HG03060 (cell line): ENCODE measurements at regions not wholly inside any gene's neighbourhood (a gene's known extent, or its start where the extent isn't known, plus 50 kb on each side); places are given as distances from the start of the nearest gene placed in this dataset.

ENCODE experiments used
- ATAC-seq: cut with Tn5 transposase; IDR thresholded peaks from one replicate; pipeline ENCODE4 v1.9.1; 2021; ENCODE audit warnings: low read depth, moderate number of reproducible peaks; ENCODE audit not compliant: unreplicated experiment

DNA sequence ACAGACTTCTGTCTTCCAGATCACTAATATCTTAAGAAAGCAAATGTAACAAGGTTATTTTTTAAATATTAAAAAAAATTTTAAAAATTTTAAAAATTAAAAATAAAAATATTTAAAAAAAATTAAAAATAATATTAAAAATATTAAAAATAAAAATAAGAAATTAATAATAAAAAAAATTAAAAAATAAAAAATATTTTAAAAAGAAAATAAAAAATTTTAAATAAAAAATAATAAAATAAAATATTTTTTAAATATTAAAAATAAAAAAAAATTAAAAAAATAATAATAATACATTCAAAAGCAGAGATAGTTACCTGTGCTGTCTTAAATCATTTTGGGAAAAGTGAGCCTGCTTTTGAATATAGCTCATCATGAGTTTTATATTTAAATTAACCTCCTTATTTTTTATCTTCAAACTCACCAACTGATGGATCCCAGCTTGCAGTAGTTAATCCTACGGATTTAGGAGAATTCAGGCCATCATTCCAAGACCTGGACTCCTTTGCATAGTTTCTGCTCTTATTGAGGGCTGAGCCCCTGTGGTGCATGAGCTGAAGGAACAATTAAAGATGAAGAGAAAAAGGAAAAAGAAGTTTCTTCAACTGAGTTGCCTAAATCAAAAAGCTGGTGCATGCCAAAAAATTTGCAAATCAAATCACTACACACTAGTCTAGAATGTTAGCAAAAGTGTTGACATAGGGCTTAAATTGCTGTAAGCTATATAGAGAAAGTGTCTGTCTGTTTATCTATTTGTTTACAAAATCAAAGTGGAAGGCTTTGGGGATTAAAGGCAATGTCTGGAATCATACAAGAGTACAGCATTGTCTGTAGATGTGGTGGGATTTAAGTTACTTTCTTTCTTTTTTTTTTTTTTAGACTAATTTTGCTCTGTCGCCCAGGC lies 50.5 kb upstream of the ZNF438 start:
- no peak for ATAC-seq

DNA sequence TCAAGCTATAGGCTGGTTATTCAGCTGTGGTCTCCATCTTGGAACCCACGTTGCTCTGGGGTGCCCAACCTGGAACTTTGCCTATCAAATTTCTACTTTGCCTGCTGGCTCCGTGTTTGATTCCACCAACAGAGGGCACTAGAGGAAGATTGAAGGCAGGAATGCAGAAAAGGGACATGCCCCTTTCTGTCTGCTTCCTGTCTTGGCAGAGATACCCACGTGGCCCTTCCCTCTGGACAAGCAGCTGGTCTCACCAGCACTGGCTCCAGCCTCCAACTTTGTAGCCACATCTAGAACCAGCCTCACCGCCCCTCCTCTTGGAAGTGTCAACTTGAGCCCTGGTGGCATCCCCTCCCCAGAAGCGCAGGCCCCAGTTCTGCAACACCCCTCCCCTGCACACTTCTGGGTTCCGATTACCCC lies 52.1 kb upstream of the ZNF438 start:
- ATAC-seq = no peak

DNA sequence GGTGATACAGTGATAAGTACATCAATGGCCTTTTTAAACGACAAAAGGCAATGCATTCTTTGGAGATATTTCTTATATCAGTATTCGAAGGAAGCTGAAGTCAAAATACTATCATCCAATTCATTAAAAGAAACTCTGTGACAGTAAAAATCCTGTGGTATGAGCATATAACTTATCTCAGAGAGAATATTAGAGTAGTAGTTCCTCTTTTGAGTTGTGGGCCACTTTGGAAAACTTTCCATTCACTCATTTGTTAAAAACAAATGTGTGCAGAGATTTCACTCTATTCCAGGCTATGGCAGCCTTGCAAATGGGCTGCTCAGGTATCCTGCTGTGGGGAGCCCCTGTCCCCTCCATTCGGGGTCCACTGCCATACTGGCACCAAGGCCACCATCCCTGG lies 55.3 kb upstream of the ZNF438 start:
- ATAC-seq = no peak

DNA sequence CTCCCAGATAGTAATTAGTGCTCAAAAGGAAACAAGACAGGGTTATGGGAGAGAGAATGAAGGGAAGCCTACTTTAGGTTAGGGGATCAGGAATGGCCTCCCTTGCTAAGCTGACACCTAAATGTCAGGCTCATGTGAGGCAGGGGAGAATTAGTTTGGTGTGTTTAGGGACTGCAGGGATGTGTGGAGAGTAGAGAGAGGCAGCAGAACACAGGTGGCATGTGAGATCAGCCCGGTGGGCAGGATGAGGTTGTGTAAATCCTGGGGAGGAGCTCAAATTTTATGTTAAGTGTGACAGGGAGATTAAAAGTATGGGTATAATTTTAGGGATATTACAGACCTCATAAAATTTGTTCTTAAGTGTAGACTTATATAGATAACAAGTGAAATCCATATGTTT lies 56.2 kb upstream of the ZNF438 start:
- no peak for ATAC-seq

DNA sequence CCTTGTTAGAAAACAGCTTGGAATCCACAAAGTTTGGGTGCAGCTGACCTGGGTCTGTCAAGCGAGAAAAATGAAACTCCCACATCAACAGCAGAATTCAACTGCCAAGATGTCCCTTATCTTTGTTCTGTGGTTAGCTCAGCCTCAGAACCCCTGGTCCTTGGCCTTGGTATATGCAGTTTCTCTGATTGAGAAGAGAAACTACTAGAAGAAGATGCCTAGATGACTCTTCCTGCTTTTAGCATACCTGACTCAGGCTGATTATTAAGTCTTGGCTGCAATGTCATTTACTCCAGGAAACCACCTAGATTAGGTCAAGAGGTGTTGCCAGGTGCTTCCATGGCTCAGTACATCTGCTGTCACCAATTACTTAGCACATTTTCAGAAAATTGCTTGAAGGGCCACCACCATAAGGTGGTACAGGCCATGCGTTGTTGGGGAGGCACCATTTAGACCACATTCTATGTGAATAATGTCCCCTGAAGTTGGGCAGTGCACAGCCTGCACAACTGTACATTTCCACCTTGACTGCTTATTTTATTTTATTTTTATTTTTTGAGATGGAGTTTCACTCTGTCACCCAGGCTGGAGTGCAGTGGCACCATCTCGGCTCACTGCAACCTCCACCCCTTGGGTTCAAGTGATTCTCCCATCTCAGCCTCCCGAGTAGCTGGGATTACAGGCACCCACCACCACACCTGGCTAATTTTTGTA lies 59.4 kb upstream of the ZNF438 start:
- ATAC-seq = no peak

DNA sequence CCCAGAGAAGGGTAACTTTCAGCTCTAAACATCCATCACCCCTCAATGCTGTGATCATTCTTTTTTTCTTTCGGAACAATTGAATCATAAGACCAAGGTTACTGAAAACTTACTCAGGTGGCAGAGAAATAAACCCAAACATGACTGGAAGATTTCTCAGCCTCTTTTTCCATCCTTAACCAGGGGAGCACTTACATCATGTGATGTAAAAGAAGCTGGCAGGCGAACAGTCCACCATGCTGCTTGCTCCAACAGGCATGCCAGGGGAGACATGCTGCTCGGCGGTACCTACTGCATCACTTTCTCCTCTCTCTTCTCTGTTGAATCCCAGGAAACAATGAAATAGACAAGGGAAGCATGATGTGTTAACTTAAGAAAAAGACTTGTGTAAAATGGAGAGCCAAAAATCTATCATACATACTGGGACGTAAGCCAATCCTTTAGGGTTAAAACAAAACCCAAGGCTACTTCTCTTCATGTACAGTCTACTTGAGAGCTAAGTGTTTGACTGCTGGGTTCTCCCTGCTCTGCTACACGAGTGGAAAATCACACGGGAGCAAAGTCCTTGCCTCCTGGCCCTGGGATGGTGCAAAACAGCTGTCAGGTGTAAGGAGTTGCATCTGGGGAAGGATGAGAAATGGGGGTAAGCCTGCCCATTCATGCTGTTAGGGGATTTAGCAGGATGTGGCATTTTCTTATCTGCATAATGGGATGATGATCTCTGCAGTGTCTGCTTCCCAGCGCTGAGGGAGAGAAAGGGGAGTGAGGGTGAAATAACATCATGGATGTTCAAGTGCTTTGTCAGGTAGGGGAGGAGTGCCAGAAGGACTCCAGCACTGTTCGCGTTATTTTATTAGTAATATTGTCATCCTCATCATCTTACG lies 64.3 kb upstream of the ZNF438 start:
- no peak for ATAC-seq

DNA sequence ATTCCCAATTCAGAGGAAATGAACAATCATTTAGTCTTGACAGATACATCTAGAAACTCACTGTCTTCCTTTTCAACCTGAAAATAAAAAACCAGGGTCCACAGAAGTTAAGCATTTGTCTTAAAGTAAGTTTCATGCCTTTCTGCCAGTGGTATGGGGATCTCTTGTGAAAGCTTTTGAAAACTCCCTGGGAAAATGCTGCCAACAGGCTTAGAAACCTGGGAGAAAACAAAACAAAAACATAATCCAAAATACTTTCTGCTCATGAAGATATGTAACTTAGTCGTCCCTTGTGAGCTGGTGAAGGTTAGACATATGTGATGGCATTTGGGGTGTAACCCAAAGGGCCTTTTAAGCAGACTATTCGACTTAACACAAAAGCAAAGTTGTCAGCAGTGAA lies 66.4 kb upstream of the ZNF438 start:
- no peak for ATAC-seq

DNA sequence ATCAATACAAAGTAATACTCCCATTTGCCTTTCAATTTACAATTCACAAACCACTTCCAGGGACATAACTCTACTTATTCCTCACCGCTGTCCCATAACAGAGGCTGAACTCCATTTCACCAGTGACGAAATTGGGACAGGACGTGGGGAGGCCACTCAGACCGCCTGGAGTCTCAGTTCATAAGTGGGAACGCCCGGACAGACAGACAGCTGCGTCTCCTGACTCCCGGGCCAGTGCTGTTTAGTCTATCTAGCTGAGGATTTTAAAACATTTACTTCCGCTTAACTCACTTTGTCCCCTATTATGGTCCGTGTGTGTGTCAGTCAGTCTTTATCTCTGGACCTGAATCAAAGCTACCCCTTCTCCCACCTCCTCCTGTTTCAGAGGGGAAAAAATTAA lies 67.4 kb upstream of the ZNF438 start:
- ATAC-seq = no peak

DNA sequence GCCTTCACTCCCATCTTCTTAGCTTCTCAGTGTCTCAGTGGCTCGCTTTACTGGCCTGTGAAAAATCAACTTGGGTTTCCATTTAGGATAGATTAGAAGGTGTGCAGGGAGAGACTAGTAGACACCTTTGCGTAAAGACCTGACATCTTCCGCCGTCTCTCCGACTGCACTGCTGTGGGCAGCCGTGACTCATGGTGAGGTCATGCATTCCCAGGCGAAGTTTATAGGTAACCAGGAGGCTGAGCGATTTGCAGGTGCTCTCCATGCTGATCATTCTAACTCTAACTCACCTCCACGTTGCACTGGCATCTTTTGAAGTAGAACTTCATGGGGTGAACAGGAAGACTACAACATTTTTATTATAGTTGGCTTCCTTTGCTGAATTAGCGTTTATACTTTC lies 68.0 kb upstream of the ZNF438 start:
- no peak for ATAC-seq

DNA sequence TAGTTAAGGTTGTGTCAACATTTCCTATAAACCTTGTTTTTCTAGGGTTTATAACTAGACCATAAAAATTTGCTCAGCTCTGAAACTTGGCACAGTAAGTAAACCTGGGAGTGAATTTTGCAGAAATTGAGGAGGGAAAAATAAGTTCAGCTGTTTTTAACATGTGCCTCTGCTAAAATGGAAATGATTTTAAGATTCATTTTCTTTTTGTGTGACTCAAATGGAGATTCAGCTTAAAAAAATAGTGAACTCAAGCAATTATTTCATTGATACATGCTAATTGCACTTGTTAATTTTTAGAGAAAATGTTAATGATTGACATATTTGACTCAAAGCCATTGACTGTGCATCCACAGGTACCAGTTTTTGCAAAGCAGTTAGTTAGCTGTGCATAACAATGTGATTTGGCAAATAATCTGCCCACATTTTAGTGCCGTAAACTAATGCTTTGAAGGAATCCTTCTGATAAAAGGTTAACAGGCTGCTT lies 68.5 kb upstream of the ZNF438 start:
- ATAC-seq = no peak

DNA sequence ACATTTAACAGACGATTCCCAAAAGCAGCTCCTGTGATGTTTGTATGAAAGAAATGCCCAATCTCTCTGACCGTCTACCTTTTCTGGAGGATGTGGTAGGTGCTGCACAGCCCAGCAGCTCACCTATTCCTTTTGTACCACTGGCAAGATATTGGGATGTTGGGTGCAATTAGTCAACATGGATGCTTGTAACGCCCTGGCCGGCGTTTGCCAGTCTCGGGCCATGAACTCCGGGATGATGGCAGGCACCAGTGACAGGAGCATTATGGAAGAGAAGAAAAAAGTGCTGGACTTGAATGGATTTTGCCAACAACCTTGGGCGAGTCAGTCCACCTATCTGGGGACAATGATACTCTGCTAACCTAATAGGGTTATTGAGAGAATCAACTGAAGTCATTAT lies 69.0 kb upstream of the ZNF438 start:
- no peak for ATAC-seq

DNA sequence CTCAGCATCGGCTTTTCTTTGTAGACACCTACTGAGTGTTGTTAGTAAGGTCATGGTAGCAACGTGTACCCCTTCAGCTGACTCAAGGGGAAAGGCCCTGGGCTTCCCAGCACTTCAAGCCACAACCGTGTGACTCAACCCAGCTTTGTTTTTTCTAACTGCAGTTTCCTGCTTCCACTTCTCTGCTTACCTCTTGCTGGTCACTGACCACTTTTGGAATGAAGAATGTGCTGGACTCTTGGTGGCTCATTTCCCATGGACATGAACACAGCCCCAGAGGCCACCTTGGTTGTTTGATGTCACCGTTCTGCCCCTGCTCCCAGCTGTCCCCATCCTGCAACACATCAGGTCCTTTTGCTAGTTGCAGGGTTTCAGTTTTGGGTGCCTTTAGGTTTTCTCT lies 69.5 kb upstream of the ZNF438 start:
- no peak for ATAC-seq

DNA sequence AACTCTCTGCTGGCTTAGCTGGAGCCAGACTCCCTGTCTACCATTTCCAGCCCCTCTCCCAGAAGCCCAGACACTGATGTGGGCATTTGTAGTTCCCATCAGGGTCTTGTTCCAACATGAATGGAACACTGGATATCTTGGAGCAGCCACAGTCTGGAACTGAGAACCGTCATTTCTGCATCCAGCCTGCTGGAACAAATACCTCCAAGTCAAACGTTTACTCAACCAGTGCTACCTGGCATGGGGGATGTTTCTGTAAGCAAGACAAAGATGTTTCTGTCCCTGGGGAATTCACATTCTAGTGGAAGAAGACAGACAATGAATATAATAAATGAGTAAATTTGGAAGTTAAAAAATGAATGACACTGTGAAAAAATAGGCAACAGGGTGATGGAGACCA lies 70.8 kb upstream of the ZNF438 start:
- no peak for ATAC-seq

DNA sequence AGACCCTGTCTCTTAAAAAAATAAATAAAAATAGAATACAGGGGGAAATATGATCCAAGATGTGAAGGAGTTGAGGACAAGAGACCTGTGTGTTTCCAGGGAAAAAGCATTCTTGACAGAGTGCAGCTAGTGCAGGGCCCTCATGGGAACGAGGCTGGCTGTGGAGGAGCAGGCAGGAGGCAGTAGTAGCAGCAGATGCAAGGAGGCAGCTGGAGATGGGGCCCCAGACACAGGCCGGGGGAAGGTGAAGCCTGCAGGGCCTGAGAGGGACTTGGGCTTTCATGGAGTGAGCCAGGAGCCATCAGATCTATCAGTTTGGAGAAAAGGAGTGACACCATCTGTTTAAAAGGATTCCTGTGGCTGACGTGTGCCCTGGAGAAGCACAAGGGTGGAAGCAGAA lies 71.4 kb upstream of the ZNF438 start:
- no peak for ATAC-seq

DNA sequence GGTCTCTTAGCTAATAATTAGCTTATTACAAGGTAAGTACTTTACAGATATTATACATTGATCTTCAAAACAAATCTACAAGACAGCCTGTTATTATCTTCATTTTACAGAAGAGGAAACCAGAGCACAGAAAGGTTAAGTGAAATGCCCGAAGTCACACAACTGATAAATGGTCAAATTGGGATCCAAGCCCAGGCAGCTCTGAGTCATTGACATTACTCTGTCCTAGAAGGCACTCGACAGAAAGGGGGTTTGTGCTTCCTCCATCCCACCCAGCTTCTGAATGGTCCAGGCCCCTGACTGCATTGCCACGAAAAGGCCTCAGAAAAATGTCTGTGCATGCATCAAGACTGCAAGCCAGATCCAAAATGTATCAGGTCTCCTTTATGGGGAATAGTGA lies 81.3 kb upstream of the ZNF438 start:
- no peak for ATAC-seq

DNA sequence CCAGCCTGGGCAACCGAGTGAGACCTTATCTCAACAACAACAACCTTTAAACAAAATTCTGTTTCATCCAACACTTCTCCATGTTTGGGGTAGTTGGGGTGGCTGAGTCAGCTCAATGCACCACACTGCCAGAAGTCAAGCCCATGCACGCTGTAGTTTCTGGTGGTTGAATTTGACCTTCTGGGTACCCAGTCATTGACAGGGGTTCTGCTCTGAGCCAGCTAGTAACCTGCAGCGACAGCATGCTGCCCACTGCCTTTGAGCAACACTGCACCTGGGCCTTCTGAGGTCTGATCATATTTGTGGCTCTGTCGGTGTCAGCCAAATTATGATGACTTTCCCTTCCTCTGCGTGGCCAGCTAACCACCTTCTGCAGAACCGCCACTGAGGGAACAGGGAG lies 84.6 kb upstream of the ZNF438 start:
- ATAC-seq = no peak

DNA sequence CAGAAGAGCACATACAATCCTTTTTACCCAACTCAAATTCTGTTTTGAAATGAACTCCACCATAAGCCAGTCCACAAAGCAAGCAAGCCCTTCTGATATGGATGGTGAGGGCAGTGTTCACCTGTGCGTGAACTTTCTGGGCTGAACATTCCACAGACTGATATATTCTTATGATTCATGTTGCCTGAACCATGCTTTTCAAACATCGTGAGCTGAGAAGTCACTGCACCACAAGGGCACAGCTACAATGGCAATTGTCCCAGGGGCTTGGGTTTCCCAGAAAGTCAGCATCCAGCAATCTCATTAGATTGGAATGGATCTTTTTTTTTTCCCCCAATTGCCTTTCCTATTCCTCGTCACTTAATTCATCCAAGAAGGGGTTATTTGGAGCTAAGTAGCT lies 86.9 kb upstream of the ZNF438 start:
- no peak for ATAC-seq

DNA sequence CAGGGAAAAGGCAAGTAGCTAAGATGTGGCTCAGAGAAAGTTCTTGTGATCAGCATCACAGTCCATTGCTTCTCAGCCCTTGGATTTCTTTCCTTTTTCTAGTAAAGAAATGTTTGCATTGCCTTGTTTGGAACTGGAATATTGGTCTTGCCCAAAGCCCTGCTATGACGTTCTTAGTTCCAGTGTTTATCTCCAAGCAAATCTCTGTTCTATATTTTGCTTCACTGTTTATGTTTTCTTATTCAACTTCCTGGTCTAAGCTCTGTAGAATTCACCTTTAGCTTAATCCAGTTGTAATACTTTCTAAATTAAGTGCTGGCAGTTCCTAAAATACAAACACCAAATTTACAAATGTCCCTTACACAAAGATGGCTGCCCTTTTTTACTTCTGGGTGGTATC lies 88.7 kb upstream of the ZNF438 start:
- no peak for ATAC-seq

DNA sequence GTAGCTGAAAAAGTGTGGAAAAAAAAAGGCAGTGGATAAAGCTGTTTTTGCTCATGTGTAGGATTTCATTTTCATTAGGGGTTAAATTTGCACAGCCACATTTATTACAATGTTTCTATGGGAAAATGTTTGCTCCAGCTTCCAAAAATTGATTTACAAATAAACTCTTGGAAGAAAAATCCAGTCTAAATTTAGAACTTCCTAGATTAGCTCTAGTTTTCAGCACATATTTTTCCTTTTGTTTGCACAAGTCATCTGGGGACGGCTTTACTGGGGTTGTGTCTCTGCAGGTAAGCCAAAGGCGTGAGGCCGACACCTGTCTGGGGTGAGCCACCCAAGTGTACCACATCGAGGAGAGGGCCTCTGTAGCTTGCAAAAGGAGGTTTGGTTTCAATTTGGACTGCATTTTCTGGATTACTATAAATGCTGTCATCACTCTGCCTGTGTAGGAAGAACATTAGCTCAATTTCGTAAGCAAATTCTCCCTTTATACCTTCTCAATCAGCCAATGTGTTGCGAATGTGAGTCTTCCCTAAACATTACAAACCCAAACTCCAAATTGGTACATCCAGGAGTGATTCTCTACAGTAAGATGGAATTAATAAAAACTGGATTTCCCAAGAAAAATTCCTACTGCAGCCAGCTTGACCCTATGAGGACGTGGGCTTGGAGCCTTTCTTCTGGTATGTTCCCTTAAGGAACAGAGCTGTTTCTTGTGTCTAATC lies 89.5 kb upstream of the ZNF438 start:
- ATAC-seq = no peak
